ENCODE measurements at regions not wholly inside any gene's neighbourhood (a gene's known extent, or its start where the extent isn't known, plus 50 kb on each side); places are given as distances from the start of the nearest gene placed in this dataset.

GRCh38 chr6:139442188-139442671, 67.8 kb upstream of the CITED2 start:
- no peak for DNase-seq (ENCODE audit: low read depth in 2 of 2)

- no peak for DNase-seq (ENCODE audit: low read depth in 2 of 2)
Observed at GRCh38 chr6:139439349-139439748, 64.9 kb upstream of the CITED2 start.

GRCh38 chr6:139438775-139439174, 64.3 kb upstream of the CITED2 start:
- DNase-seq (ENCODE audit: low read depth in 2 of 2): no peak

- DNase-seq (ENCODE audit: low read depth in 2 of 2): no peak
Observed at GRCh38 chr6:139436957-139437348, 62.5 kb upstream of the CITED2 start.

GRCh38 chr6:139436200-139436956, 61.9 kb upstream of the CITED2 start:
- DNase-seq (ENCODE audit: low read depth in 2 of 2): no peak

GRCh38 chr6:139433631-139434419, 59.4 kb upstream of the CITED2 start:
- DNase-seq (ENCODE audit: low read depth in 2 of 2): no peak

- no peak for DNase-seq (ENCODE audit: low read depth in 2 of 2)
Observed at GRCh38 chr6:139431602-139431956, 57.1 kb upstream of the CITED2 start.

GRCh38 chr6:139430899-139431601, 56.6 kb upstream of the CITED2 start:
- no peak for DNase-seq (ENCODE audit: low read depth in 2 of 2)

- no peak for DNase-seq (ENCODE audit: low read depth in 2 of 2)
Observed at GRCh38 chr6:139429580-139430145, 55.2 kb upstream of the CITED2 start.

GRCh38 chr6:139427199-139427598, 52.8 kb upstream of the CITED2 start:
- DNase-seq (ENCODE audit: low read depth in 2 of 2): no peak

- no peak for DNase-seq (ENCODE audit: low read depth in 2 of 2)
Observed at GRCh38 chr6:139426795-139427194, 52.3 kb upstream of the CITED2 start.

GRCh38 chr6:139425780-139426179, 51.3 kb upstream of the CITED2 start:
- DNase-seq (ENCODE audit: low read depth in 2 of 2): no peak

GRCh38 chr6:139423971-139424667, 49.7 kb upstream of the CITED2 start:
- no peak for DNase-seq (ENCODE audit: low read depth in 2 of 2)
